SU-DHL-6 (cell line): ENCODE measurements at regions not wholly inside any gene's neighbourhood (a gene's known extent, or its start where the extent isn't known, plus 50 kb on each side); places are given as distances from the start of the nearest gene placed in this dataset.
"Not testable (repeated sequence)": the region's sequence is repeated elsewhere in the genome, so short reads cannot be mapped to it uniquely, and the experiment has no call there.

Experiments
- H2AFZ ChIP-seq: fragments of 200-600 bp; sonication (generic); 2 replicates; pipeline ENCODE4 v1.6.1; 2014; ENCODE audit warnings: low read depth, mild to moderate bottlenecking, moderate library complexity, mixed read lengths, antibody characterized with exemption, low read length; ENCODE audit not compliant: severe bottlenecking
- H3F3A ChIP-seq: fragments of 200-600 bp; shearing (Covaris generic); 2 replicates; pipeline ENCODE4 v1.6.0; 2016; ENCODE audit warnings: antibody characterized with exemption, mild to moderate bottlenecking; ENCODE audit not compliant: insufficient read depth
- H3K27ac ChIP-seq: fragments of 200-600 bp; sonication (generic); 2 replicates; pipeline ENCODE4 v1.5.1; 2016; ENCODE audit warnings: low read depth, mild to moderate bottlenecking, low read length, moderate library complexity, mixed read lengths
- H3K27me3 ChIP-seq: fragments of 200-600 bp; sonication (generic), shearing (Covaris generic); 2 replicates; pipeline ENCODE4 v1.6.0; 2014; ENCODE audit warnings: mild to moderate bottlenecking, low read length
- H3K36me3 ChIP-seq: fragments of 200-600 bp; sonication (generic); 2 replicates; pipeline ENCODE4 v1.6.1; 2014; ENCODE audit warnings: mild to moderate bottlenecking, low read length, mixed read lengths
- H3K4me2 ChIP-seq: fragments of 300-600, 200-600 bp; shearing (Covaris generic), sonication (generic); 2 replicates; pipeline ENCODE4 v1.6.0; 2014; ENCODE audit warnings: low read length, low read depth, mild to moderate bottlenecking; ENCODE audit not compliant: poor library complexity, severe bottlenecking
- H3K4me3 ChIP-seq: fragments of 200-600 bp; sonication (generic); 2 replicates; pipeline ENCODE4 v1.5.1; 2014; ENCODE audit warnings: antibody characterized with exemption, low read length, mild to moderate bottlenecking, mixed read lengths; ENCODE audit not compliant: insufficient read depth, poor library complexity, severe bottlenecking
- H3K79me2 ChIP-seq: fragments of 200-600 bp; sonication (generic); 2 replicates; pipeline ENCODE4 v1.6.1; 2014; ENCODE audit warnings: mild to moderate bottlenecking, low read length, moderate library complexity; ENCODE audit not compliant: insufficient read depth
- H3K9ac ChIP-seq: fragments of 200-600 bp; sonication (generic); 2 replicates; pipeline ENCODE4 v1.7.0; 2014; ENCODE audit warnings: mild to moderate bottlenecking, low read length
- H3K9me2 ChIP-seq: fragments of 200-600 bp; sonication (generic); replicated peaks from 2 replicates; pipeline ENCODE4 v1.6.1; 2014; ENCODE audit warnings: low read length; ENCODE audit not compliant: insufficient read depth
- H3K9me3 ChIP-seq: fragments of 200-600 bp; sonication (generic); 2 replicates; pipeline ENCODE4 v1.6.1; 2014; ENCODE audit warnings: low read length, mixed read lengths; ENCODE audit not compliant: insufficient read depth
- H4K20me1 ChIP-seq: fragments of 200-600 bp; sonication (generic); 2 replicates; pipeline ENCODE4 v1.6.1; 2014; ENCODE audit warnings: low read depth, mild to moderate bottlenecking, antibody characterized with exemption, low read length, moderate library complexity, mixed read lengths
- EZH2phosphoT487 ChIP-seq: fragments of 200-600 bp; sonication (generic), shearing (Covaris generic); conservative IDR thresholded peaks from 2 replicates; pipeline ENCODE4 v1.6.1; 2018; ENCODE audit warnings: mild to moderate bottlenecking, antibody characterized with exemption, low read length, moderate library complexity, mixed read lengths
- TF ChIP-seq, protein P1 (sequence below): fragments of 200-600 bp; sonication (generic); IDR thresholded peaks from one replicate; pipeline ENCODE4 v1.5.1; 2017; ENCODE audit warnings: antibody characterized with exemption, mild to moderate bottlenecking, low read length, moderate library complexity; ENCODE audit not compliant: insufficient read depth, poor library complexity, severe bottlenecking

DNA sequence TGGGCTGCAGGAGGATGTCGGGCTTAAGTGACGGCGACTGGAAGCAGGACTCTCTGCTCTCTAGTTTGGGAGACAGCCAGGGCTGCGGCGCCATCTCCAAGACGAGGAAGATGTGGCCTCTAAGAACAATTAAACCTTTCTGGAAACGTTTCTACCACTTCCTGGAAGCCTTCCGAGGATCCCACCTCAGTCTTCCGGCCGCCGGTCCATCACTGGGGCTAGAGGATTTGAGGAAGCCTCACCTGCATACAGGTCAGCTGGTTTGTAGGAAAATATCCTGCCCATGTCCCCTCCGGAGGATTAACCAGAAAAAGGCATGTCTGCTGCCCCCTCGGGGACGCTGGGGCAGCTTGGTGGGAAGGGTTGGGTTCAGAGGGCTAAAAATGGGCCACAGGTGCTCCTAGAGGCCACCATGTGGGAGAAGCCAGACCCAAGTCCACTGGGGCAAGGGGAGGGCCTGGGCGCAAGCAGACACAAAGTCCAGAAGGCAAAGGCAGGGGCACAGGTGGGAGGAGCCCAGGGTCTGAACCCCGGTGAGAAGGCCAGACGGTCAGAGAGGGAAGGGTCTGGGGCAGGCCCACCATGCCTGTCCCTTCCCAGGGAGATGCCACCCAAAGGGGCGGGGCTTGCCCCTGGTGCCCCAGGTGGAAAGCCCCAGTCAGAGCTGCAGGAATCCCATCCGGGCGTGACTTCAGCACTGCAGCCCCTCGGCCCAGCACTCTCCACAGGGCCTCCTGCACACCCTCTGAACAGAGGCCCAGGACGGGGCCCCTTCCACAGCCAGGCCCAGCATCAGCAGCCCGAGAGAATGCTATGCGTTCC, 82.2 kb upstream of the ID2 start:
- no peak overlapping the region for H3K27ac ChIP-seq

DNA sequence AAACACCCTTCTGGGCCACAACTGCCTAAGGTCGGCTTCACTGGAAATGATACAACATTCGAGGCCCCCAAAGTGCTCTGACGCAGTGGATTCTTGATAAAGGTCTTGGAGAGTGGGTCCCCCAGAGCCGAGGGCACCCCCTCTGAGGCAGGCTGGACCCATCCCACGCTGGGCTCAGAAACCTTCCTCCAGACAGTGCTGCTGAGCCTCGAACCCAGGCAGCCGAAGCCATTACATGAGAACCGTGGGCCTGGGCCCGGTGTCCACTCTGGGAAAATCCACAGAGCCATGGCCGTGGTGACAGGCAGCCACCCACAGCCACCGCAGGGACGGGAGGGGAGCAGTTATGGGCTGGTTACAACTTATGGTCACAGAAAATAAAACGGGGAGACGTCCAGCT, 81.4 kb upstream of the ID2 start:
- Histone ChIP-seq H2AFZ (no peak overlapping the region), H3K9ac (no peak overlapping the region), H3F3A (no peaks in the 10 kb centered on the region), H3K4me3 (no peak overlapping the region), H3K27me3 (no peaks in the 10 kb centered on the region), H3K9me2 (no peaks in the 10 kb centered on the region), H3K9me3 (no peaks in the 10 kb centered on the region), H4K20me1 (no peaks in the 10 kb centered on the region), H3K27ac (no peak overlapping the region), H3K36me3 (no peaks in the 10 kb centered on the region), H3K79me2 (no peaks in the 10 kb centered on the region), H3K4me2 (no peak overlapping the region)
- TF ChIP-seq, protein P1, sequence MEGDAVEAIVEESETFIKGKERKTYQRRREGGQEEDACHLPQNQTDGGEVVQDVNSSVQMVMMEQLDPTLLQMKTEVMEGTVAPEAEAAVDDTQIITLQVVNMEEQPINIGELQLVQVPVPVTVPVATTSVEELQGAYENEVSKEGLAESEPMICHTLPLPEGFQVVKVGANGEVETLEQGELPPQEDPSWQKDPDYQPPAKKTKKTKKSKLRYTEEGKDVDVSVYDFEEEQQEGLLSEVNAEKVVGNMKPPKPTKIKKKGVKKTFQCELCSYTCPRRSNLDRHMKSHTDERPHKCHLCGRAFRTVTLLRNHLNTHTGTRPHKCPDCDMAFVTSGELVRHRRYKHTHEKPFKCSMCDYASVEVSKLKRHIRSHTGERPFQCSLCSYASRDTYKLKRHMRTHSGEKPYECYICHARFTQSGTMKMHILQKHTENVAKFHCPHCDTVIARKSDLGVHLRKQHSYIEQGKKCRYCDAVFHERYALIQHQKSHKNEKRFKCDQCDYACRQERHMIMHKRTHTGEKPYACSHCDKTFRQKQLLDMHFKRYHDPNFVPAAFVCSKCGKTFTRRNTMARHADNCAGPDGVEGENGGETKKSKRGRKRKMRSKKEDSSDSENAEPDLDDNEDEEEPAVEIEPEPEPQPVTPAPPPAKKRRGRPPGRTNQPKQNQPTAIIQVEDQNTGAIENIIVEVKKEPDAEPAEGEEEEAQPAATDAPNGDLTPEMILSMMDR = no peak
- no peak for TF ChIP-seq EZH2phosphoT487

More for the DNA sequence above, 82.2 kb upstream of the ID2 start:
- TF ChIP-seq, protein P1 = no peak
- TF ChIP-seq EZH2phosphoT487 = no peak
- Histone ChIP-seq H2AFZ (no peak overlapping the region), H3K9me3 (no peaks in the 10 kb centered on the region), H3K36me3 (no peaks in the 10 kb centered on the region), H3K9ac (no peak overlapping the region), H3K27me3 (no peaks in the 10 kb centered on the region), H3K9me2 (no peaks in the 10 kb centered on the region), H3K4me3 (no peak overlapping the region), H3K4me2 (no peak overlapping the region), H4K20me1 (no peaks in the 10 kb centered on the region), H3F3A (no peaks in the 10 kb centered on the region), H3K79me2 (no peaks in the 10 kb centered on the region)

GRCh38 chr2:8602809-8603208, 79.0 kb upstream of the ID2 start:
- TF ChIP-seq EZH2phosphoT487 = no peak
- TF ChIP-seq, protein P1 = no peak
- Histone ChIP-seq H3K9me2 (no peaks in the 10 kb centered on the region), H3K4me3 (no peak overlapping the region), H4K20me1 (no peaks in the 10 kb centered on the region), H3K27me3 (no peaks in the 10 kb centered on the region), H3K9me3 (no peaks in the 10 kb centered on the region), H3K4me2 (no peak overlapping the region), H3K9ac (no peak overlapping the region), H2AFZ (no peak overlapping the region), H3K79me2 (no peaks in the 10 kb centered on the region), H3K27ac (no peak overlapping the region), H3K36me3 (no peaks in the 10 kb centered on the region), H3F3A (no peaks in the 10 kb centered on the region)

DNA sequence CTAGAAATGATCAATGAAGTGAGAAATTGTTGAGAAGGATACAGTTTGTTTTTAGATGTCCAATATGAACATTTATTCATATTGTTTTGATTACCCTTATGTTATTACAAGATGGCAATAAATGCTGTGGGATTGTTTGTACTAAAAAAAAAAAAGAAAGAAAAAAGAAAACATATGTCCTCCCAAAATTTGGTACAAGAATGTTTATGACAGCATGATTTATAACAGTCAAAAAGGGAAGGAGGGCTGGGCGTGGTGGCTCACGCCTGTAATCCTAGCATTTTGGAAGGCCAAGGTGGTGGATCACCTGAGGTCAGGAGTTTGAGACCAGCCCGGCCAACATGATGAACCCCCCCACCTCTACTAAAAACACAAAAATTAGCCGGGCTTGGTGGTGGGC, 78.5 kb upstream of the ID2 start:
- not testable (repeated sequence) for H3K79me2 ChIP-seq, H3F3A ChIP-seq, H2AFZ ChIP-seq, H3K9ac ChIP-seq, H4K20me1 ChIP-seq, H3K4me3 ChIP-seq, H3K36me3 ChIP-seq, H3K27me3 ChIP-seq, H3K4me2 ChIP-seq, H3K9me2 ChIP-seq, H3K27ac ChIP-seq, H3K9me3 ChIP-seq
